ENCODE measurements at regions not wholly inside any gene's neighbourhood (a gene's known extent, or its start where the extent isn't known, plus 50 kb on each side); places are given as distances from the start of the nearest gene placed in this dataset.

DNA sequence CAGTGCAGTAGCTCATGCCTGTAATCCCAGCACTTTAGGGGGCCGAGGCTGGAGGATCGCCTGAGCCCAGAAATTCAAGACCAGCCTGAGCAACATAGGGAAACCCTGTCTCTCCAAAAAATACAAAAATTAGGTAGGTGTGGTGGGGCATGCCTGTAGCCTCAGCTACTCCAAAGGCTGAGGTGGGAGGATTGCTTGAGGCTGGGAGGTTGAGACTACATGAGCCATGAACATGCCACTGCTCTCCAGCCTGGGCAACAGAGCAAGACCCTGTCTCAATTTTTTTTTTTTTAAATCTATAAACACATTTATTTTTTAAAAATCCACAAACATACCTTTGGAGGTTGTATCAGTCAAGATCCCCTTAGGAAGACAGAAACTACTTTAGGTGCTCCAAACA is 326.3 kb downstream of the EPHA4 start:
- no peak overlapping the region for H3K27ac ChIP-seq
- H3K4me3 ChIP-seq, result no peak overlapping the region

- no peak overlapping the region for H3K27ac ChIP-seq
- H3K4me3 ChIP-seq, result no peak overlapping the region
These were observed 317.8 kb downstream of the EPHA4 start for GRCh38 chr2:221254299-221254698.

- Histone ChIP-seq H3K27ac (no peak overlapping the region), H3K4me3 (no peak overlapping the region)
These were observed 316.2 kb downstream of the EPHA4 start for GRCh38 chr2:221255862-221256261.

- Histone ChIP-seq H3K27ac (no peak overlapping the region), H3K4me3 (no peak overlapping the region)
These were observed 313.6 kb downstream of the EPHA4 start for GRCh38 chr2:221258464-221258863.

DNA sequence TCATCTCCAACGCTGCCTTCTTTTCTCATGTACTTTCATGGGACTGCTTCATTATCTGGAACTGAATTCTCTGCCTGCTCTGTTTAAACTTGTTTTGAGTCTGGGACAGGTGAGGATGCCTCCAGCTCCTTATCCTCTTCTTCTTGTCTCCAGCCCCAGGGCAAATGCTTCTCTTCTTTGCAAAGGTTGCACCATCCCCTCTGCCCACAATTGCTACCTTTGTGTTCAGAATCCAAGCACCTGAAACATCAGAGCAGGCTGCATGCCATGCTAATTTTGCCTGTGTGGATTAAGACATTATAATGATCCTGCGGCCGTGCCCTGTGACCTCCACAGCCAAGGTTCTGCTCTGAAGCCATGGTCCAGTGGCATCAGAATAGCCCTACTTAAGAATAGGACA is 309.5 kb downstream of the EPHA4 start:
- peak overlapping the region in 3 of 21 experiments; percentile 17 to 62 (median 33) for H3K27ac ChIP-seq

GRCh38 chr2:221263573-221263972 is 308.5 kb downstream of the EPHA4 start:
- no peak overlapping the region for H3K27ac ChIP-seq
- H3K4me3 ChIP-seq, result no peak overlapping the region

More for the DNA sequence above, 309.5 kb downstream of the EPHA4 start:
- H3K4me3 ChIP-seq, result no peak overlapping the region

DNA sequence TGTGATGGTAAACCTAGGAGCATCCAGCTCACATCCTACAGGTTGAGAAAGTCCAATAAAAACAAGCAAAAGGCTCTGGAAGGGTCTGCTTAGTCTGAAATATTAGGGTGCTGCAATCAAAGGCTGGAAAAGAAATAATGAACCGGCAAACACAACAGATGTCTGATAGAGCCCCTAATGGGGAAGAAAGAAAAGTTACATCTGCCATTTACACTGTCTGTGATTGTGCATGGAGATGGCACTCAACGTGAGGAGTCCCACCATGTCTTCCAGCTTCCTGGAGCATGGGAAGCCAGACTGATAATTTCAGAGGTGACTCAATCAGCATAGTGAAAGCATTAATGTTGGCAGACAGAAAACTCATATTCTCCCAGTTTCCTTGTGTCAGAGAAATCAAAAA is 307.8 kb downstream of the EPHA4 start:
- H3K27ac ChIP-seq, result no peak overlapping the region
- H3K4me3 ChIP-seq, result no peak overlapping the region

DNA sequence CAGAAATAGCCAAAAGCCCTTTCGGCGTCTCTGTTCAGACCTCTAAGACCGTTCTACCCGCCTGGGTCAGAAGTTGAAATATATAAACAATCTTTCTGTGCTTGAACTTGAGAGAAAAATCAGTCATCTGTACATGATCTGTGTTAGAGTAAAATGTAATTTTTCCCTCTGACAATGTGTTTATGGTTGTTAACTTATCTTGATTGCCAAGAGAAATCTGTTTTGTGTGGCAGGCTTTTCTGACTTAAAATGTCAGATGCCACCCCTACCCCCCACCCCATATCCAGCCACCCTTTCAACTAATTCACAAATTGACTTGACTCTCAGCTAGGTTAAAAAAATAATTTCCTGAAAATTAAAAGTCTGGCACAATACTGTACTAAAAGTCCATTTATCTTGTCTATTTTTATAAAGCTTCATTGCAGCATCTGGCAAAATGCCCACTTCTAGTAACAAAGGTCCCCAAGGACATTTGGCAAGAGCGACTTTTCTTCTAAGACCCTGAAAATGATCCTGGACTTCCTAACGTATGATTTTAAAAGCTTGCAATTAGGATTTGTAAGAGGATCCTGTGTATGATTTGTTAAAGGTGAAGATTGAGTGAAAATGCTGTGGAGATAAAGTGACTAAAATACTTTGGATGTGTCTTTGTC is 304.2 kb downstream of the EPHA4 start:
- H3K4me3 ChIP-seq, result no peak overlapping the region
- no peak overlapping the region for H3K27ac ChIP-seq

DNA sequence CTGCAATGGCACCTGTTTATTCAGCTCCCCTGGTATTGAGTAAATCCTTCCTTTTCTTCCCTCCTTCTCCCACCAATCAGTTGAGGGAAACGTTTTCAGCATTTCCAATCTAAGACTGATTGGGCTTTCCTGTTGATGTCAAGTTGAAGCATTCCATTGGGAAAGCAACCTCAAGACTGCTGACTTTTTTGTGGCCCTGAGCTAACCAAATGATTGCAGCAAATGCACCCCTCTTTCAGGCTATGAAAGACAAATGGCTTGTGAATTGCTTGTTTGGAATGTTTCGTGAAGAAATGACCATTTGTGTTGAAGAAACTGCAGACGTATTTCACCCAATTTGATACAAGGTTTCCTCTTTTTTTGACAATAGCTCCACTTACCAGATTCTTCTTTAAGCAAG is 303.5 kb downstream of the EPHA4 start:
- Histone ChIP-seq H3K4me3 (no peak overlapping the region), H3K27ac (no peak overlapping the region)

DNA sequence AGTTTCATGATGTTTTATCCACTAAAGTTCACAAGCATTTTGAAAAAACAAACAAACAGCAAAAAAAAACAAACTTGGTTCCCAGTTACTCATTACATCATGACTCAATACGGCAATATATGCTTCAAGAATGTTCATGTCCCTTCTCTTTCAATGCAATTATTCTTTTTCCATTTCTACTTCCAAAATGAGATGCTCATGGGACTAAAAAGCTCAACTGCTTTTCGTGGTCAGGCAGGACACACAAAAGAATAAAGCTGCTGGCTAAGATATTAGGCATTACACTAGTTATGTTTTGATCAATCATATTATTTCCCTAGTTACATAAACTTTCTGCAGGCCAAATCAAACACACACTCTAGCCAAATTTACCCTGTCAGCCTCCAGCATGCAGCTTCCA is 301.3 kb downstream of the EPHA4 start:
- H3K4me3 ChIP-seq, result no peak overlapping the region
- no peak overlapping the region for H3K27ac ChIP-seq

DNA sequence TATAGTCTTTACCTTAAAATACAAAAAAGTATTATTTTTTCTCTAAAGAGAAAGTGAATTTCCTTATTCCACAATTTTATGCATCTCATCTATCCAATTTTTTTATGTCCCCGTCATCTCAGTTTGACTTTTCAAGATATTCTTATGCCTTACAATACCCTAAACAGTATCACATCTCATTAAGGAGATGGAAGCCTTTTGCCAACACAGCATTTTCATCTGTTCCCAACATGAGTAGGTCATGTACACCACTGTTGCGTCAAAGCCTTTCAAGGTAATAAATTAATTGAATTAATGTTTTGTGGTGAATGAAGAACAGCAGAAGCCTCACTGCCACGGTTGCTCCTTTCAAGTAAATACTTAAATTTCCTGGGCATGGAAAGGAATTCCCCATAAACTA is 299.4 kb downstream of the EPHA4 start:
- no peak overlapping the region for H3K27ac ChIP-seq
- H3K4me3 ChIP-seq, result no peak overlapping the region

- Histone ChIP-seq H3K27ac (no peak overlapping the region), H3K4me3 (no peak overlapping the region)
These were observed 296.1 kb downstream of the EPHA4 start for GRCh38 chr2:221276033-221276432.

- Histone ChIP-seq H3K4me3 (no peak overlapping the region), H3K27ac (no peak overlapping the region)
These were observed 295.5 kb downstream of the EPHA4 start for GRCh38 chr2:221276601-221277000.

- no peak overlapping the region for H3K4me3 ChIP-seq
- H3K27ac ChIP-seq, result no peak overlapping the region
These were observed 289.7 kb downstream of the EPHA4 start for GRCh38 chr2:221282386-221282785.

DNA sequence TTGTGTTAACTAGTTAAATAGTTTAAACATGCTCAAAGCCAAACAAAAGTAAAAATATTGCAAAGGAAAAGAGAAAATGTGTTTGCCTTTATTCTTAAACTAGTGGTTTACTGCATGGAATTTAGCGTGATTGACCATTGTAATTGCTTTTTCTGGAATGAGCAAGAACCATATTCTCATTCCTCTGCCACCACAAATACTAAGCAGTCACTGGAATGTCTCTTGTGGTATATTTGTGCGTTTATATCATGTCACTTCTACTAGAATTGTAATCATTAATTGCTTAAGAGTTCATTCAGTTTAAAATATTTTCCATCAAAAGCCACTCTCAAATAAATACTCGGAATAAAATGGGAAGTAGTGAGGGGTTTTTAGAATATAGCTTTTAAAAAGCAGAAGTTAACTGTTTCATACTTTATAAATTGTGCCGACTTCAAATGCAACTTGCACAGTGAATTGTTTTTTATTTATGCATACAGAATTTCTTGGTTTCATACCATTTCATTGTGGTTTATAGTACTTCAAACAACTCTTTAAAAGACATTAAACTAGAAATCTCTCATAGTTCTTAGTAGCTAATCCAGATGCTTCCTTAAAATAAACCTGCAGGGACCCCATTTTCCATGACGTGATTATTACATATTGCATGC is 288.1 kb downstream of the EPHA4 start:
- H3K4me3 ChIP-seq, result no peak overlapping the region
- no peak overlapping the region for H3K27ac ChIP-seq

- Histone ChIP-seq H3K4me3 (no peak overlapping the region), H3K27ac (no peak overlapping the region)
These were observed 287.0 kb downstream of the EPHA4 start for GRCh38 chr2:221285148-221285547.

- Histone ChIP-seq H3K27ac (no peak overlapping the region), H3K4me3 (no peak overlapping the region)
These were observed 285.7 kb downstream of the EPHA4 start for GRCh38 chr2:221286406-221286805.

DNA sequence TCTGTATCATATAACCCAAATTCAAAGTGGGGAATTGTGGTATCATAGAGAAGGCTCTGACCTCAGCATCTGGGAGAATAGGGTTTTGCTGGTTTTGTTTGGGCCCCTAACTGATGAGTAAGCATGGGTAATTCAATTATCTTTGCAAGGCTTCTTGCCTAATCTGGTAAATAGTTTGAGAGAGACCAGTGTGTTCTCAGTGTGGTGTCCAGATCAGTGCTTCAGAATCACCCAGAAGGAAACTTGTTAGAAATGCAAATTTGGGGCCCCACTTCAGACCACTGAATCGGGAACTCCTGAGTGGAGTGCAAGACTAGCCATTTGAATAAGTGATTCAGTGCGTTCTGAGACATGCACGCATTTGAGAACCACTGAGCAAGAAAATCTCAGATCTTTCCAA is 282.7 kb downstream of the EPHA4 start:
- Histone ChIP-seq H3K4me3 (no peak overlapping the region), H3K27ac (no peak overlapping the region)

DNA sequence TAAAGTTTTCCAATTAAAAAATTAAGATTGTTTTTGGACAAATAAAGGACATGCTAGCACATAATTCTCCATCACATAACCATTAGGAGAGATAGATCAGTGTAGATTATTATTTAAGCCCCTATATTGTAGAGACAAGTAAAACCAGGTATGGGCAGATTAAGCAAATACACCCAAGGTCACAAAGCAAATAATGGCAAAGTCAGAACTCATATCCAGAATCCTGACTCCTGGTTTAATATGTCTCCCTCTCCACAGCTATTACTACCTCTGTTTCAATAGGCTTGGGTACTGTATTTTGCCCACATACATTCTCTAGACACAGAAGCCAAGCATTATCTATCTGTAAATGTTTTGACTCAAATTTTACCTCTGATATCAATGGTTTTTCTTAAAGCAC is 282.3 kb downstream of the EPHA4 start:
- no peak overlapping the region for H3K27ac ChIP-seq
- no peak overlapping the region for H3K4me3 ChIP-seq

DNA sequence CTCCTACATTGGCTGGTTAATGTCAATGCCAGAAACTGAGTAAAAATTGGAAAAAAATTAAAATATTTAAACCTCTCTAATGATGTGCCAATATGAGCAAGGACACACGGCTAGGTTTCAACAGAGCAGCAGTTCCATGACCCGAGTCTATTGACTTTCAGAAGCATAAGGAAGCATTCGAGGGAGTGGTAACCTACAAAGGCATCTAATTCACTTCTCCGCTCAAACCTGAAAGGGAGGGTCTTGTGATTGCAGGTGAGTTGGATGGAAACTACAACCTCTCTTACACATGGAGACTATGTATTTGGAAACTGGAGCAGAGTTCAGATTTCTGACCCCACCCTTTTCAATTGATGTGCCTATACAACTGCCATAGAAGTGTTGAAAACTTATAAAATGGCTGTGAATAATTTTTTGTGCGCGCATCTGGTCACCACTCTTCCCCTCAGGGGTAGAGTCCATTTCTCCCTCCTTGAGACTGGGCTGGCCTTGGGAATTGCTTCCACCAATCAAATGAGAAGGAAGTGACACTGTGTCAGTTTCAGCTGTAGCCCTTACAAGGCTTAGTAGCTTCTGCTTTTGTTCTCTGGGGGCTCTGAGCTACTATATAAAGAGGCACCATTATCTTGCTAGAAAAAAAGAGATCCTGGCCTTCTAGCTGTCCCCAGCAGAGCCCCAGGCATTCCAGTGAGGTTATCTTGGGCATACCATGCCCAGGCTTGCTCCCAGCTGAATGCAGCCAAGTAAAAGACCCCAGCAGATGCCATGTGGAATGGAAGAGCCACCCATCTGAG is 278.0 kb downstream of the EPHA4 start:
- Histone ChIP-seq H3K27ac (no peak overlapping the region), H3K4me3 (no peak overlapping the region)

DNA sequence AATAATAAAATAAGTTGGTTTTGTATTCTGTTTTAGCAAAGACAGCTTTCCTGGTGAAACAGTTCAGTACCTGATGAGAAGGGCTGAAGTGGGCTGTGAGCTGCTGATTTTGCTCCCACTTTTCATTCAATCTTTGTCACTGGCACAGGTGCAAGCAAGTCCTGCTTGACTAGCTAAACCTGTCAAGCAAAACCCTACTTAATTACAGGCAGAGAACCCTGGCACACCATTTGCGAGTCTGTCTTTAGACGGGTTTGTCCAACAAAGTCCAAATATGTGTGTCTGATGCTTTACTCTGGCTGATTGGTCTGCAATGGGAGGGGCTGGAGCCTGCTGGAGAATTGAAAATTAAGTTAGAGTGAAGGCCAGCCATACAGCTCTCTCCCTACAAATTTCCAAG is 267.2 kb downstream of the EPHA4 start:
- Histone ChIP-seq H3K27ac (peak overlapping the region in 1 of 21 experiments; percentile 10), H3K4me3 (no peak overlapping the region)
